Stimulated activated CD8-positive, alpha-beta memory T cell treated with anti-CD3 and anti-CD28 coated beads, Interleukin-4, amount 100 ng/mL, for 1 hour (primary cell): ENCODE measurements at regions not wholly inside any gene's neighbourhood (a gene's known extent, or its start where the extent isn't known, plus 50 kb on each side); places are given as distances from the start of the nearest gene placed in this dataset.

Experiments
- DNase-seq, 2 donors: peaks; one replicate each; pipeline ENCODE4 v3.0.0-alpha.2; 2020; ENCODE audit warnings: low read depth in 2 of 2, low spot score in 1 of 2

- DNase-seq = no peak
These were observed 81.5 kb downstream of the NDUFS5 start for GRCh38 chr1:39107341-39108290.

GRCh38 chr1:39109644-39110043 lies 83.5 kb downstream of the NDUFS5 start:
- no peak for DNase-seq

- no peak for DNase-seq
These were observed 84.2 kb downstream of the NDUFS5 start for GRCh38 chr1:39110325-39110851.

GRCh38 chr1:39110882-39111281 lies 84.7 kb downstream of the NDUFS5 start:
- DNase-seq = no peak

- no peak for DNase-seq
These were observed 87.1 kb downstream of the NDUFS5 start for GRCh38 chr1:39113109-39113743.

GRCh38 chr1:39115271-39116110 lies 89.0 kb upstream of the MACF1 start:
- no peak for DNase-seq

GRCh38 chr1:39116116-39116607 lies 88.3 kb upstream of the MACF1 start:
- DNase-seq = no peak

- no peak for DNase-seq
These were observed 87.4 kb upstream of the MACF1 start for GRCh38 chr1:39116860-39117728.

- no peak for DNase-seq
These were observed 86.5 kb upstream of the MACF1 start for GRCh38 chr1:39117899-39118450.

GRCh38 chr1:39122056-39122455 lies 82.4 kb upstream of the MACF1 start:
- DNase-seq = no peak

- DNase-seq = no peak
These were observed 80.2 kb upstream of the MACF1 start for GRCh38 chr1:39124282-39124681.

GRCh38 chr1:39127513-39127912 lies 77.0 kb upstream of the MACF1 start:
- DNase-seq = no peak

- DNase-seq = no peak
These were observed 76.4 kb upstream of the MACF1 start for GRCh38 chr1:39128126-39128525.

GRCh38 chr1:39128959-39129358 lies 75.5 kb upstream of the MACF1 start:
- DNase-seq = no peak

GRCh38 chr1:39129514-39129913 lies 75.0 kb upstream of the MACF1 start:
- DNase-seq = no peak

- DNase-seq = no peak
These were observed 74.2 kb upstream of the MACF1 start for GRCh38 chr1:39130325-39130724.

GRCh38 chr1:39131940-39132339 lies 72.6 kb upstream of the MACF1 start:
- no peak for DNase-seq

GRCh38 chr1:39132505-39133339 lies 71.8 kb upstream of the MACF1 start:
- DNase-seq = no peak

- no peak for DNase-seq
These were observed 71.2 kb upstream of the MACF1 start for GRCh38 chr1:39133340-39133684.
